Gastroesophageal sphincter (tissue), 4 donors: ENCODE measurements at regions not wholly inside any gene's neighbourhood (a gene's known extent, or its start where the extent isn't known, plus 50 kb on each side); places are given as distances from the start of the nearest gene placed in this dataset.

Experiments
- ATAC-seq: fragments of 150-250 bp; one replicate; pipeline ENCODE4 v1.9.1; 2016; ENCODE audit warnings: mild to moderate bottlenecking, moderate library complexity
- H3K27ac ChIP-seq, 4 donors: fragments of 200-600 bp; sonication (generic) in 3 of 4; 1 replicate in 3 of 4; 2 replicates in 1 of 4; pipeline ENCODE4 v1.5.1; 2016 to 2019
- H3K27me3 ChIP-seq: fragments of 200-600 bp; sonication (generic); one replicate; pipeline ENCODE4 v1.5.1; 2019
- H3K36me3 ChIP-seq, 2 donors: fragments of 200-600 bp; sonication (generic); one replicate each; pipeline ENCODE4 v1.5.1; 2019; ENCODE audit warnings: control low read depth in 1 of 2
- H3K4me1 ChIP-seq, 3 donors: fragments of 200-600 bp; sonication (generic); 1 replicate in 2 of 3; 2 replicates in 1 of 3; pipeline ENCODE4 v1.5.1; 2016 to 2019; ENCODE audit warnings: control low read depth in 2 of 3
- H3K4me3 ChIP-seq, 2 donors: fragments of 200-600 bp; sonication (generic); one replicate each; pipeline ENCODE4 v1.5.1; 2019; ENCODE audit warnings: mild to moderate bottlenecking in 1 of 2, moderate library complexity in 1 of 2
- H3K9me3 ChIP-seq, 3 donors: fragments of 200-600 bp; sonication (generic); one replicate each; pipeline ENCODE4 v1.5.1; 2017 to 2019; ENCODE audit warnings: control low read depth in 2 of 3
- EP300 ChIP-seq: sonication (generic); formaldehyde crosslinking; IDR thresholded peaks from one replicate; pipeline ENCODE4 v1.6.1; 2017; ENCODE audit warnings: antibody characterized with exemption, mild to moderate bottlenecking
- POLR2A ChIP-seq, 2 donors: fragments of 450-650 bp; IDR thresholded peaks; one replicate each; pipeline ENCODE4 v1.6.1; 2017; ENCODE audit warnings: antibody characterized with exemption in 2 of 2, mild to moderate bottlenecking in 2 of 2, moderate library complexity in 1 of 2
- POLR2AphosphoS5 ChIP-seq: sonication (generic); formaldehyde crosslinking; IDR thresholded peaks from one replicate; pipeline ENCODE4 v1.6.1; 2017; ENCODE audit warnings: antibody characterized with exemption
- WGBS, 2 donors: methylation state at CpG; one replicate each; pipeline ENCODE4 v1.1.5; 2018; ENCODE audit warnings: low coverage in 1 of 2; 5-methylcytosine and 5-hydroxymethylcytosine counted together
- TF ChIP-seq, protein P1 (sequence below), 4 experiments: fragments of 200-600 bp in 2 of 4; fragments of 450-650 bp in 2 of 4; sonication (generic) in 1 of 4; IDR thresholded peaks; one replicate each; pipeline ENCODE4 v1.5.1; 2017 to 2019; ENCODE audit warnings: antibody characterized with exemption in 4 of 4, mild to moderate bottlenecking in 2 of 4, moderate library complexity in 2 of 4

GRCh38 chr2:149662556-149662955 lies 75.0 kb upstream of the MMADHC start:
- Histone ChIP-seq H3K36me3 (no peaks in the 10 kb centered on the region), H3K9me3 (no peaks in the 10 kb centered on the region), H3K27ac (no peak overlapping the region), H3K4me3 (no peak overlapping the region), H3K4me1 (peaks cover 0 to 10% (median 5%) of the 10 kb centered on the region in 3 donors), H3K27me3 (no peaks in the 10 kb centered on the region)
- no peak for TF ChIP-seq POLR2AphosphoS5
- no peak for TF ChIP-seq POLR2A (IDR thresholded peaks at IDR 0.05)
- no peak for TF ChIP-seq EP300
- TF ChIP-seq, protein P1, sequence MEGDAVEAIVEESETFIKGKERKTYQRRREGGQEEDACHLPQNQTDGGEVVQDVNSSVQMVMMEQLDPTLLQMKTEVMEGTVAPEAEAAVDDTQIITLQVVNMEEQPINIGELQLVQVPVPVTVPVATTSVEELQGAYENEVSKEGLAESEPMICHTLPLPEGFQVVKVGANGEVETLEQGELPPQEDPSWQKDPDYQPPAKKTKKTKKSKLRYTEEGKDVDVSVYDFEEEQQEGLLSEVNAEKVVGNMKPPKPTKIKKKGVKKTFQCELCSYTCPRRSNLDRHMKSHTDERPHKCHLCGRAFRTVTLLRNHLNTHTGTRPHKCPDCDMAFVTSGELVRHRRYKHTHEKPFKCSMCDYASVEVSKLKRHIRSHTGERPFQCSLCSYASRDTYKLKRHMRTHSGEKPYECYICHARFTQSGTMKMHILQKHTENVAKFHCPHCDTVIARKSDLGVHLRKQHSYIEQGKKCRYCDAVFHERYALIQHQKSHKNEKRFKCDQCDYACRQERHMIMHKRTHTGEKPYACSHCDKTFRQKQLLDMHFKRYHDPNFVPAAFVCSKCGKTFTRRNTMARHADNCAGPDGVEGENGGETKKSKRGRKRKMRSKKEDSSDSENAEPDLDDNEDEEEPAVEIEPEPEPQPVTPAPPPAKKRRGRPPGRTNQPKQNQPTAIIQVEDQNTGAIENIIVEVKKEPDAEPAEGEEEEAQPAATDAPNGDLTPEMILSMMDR (IDR thresholded peaks at IDR 0.05) = no peak
- ATAC-seq = no peak

GRCh38 chr2:149661844-149662243 lies 74.3 kb upstream of the MMADHC start:
- Histone ChIP-seq H3K27me3 (no peaks in the 10 kb centered on the region), H3K9me3 (no peaks in the 10 kb centered on the region), H3K27ac (no peak overlapping the region), H3K4me1 (peaks cover 0 to 10% (median 5%) of the 10 kb centered on the region in 3 donors), H3K4me3 (no peak overlapping the region), H3K36me3 (no peaks in the 10 kb centered on the region)
- TF ChIP-seq POLR2AphosphoS5 (no peak), EP300 (no peak), POLR2A (IDR thresholded peaks at IDR 0.05) (no peak)
- TF ChIP-seq, protein P1 (IDR thresholded peaks at IDR 0.05) = no peak
- no peak for ATAC-seq
- 43% methylated on average over 1 of the region's 1 CpG; no CpG with 5 or more reads in 1 of the 2 donors for WGBS, 2 donors

- no peaks in the 10 kb centered on the region for H3K36me3 ChIP-seq
- no peak overlapping the region for H3K27ac ChIP-seq
- H3K9me3 ChIP-seq = no peaks in the 10 kb centered on the region
- no peaks in the 10 kb centered on the region for H3K27me3 ChIP-seq
- TF ChIP-seq EP300 (no peak), POLR2AphosphoS5 (no peak), POLR2A (IDR thresholded peaks at IDR 0.05) (no peak)
- TF ChIP-seq, protein P1 (IDR thresholded peaks at IDR 0.05) = no peak
- no peak overlapping the region for H3K4me3 ChIP-seq
- H3K4me1 ChIP-seq = peaks cover 0 to 10% (median 5%) of the 10 kb centered on the region in 3 donors
- ATAC-seq = no peak
Measured at GRCh38 chr2:149658553-149658952, 71.0 kb upstream of the MMADHC start.

DNA sequence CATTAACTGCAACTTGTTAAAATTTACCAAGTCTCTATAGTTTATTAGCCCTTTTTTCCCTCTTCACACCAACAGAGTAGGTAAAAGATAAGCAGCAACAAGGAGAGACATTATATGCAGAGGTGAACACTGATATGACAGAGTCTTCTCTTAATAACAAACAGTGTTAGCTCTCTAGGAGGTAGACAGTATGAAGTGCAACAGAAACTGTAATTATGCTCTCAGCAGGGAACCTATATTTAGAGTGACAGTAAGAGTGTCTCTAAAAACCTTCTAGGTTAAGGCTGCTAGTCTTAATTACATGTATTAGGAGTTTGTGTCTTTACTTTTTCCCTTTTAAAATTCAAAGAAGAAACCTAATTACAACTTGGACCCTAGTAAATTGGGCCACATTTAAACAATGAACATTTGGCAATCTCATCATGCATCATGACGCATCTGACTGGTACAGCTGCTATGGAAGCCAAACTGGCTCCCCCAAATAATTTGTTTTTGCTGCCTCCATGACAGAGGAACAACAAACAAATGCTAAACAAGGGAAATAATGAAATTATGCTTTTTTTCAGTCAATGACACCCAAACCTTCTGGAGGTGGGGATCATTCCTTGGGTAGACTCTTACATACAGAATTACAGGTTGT lies 69.9 kb upstream of the MMADHC start:
- Histone ChIP-seq H3K27me3 (no peaks in the 10 kb centered on the region), H3K9me3 (no peaks in the 10 kb centered on the region), H3K4me3 (no peak overlapping the region), H3K27ac (no peak overlapping the region), H3K4me1 (peaks cover 0 to 10% (median 5%) of the 10 kb centered on the region in 3 donors), H3K36me3 (no peaks in the 10 kb centered on the region)
- ATAC-seq = no peak
- TF ChIP-seq POLR2AphosphoS5 (no peak), POLR2A (IDR thresholded peaks at IDR 0.05) (no peak), EP300 (no peak)
- TF ChIP-seq, protein P1 (IDR thresholded peaks at IDR 0.05) = no peak
- WGBS, 2 donors = 100% methylated on average over 1 of the region's 1 CpG

DNA sequence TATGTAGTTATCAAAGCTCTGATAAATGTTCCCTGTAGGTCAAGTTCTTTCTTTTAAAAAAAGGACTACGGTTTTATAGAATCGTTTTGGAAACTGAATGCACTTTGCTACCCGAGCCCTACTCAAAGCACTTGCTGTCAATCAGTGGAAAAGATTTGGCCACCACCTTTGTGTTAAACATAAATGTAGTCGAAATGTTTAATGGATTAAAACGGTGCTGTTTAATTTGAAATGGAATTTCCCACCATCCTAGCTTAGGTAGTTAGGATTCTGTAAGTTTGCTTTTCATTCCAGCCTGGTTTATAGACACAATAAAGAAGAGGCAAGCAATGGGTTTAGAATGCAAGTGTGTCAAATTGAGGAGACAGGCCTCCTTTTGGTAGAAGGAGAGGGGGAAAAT lies 69.4 kb upstream of the MMADHC start:
- Histone ChIP-seq H3K9me3 (no peaks in the 10 kb centered on the region), H3K27me3 (no peaks in the 10 kb centered on the region), H3K27ac (no peak overlapping the region), H3K4me3 (no peak overlapping the region), H3K36me3 (no peaks in the 10 kb centered on the region), H3K4me1 (peaks cover 0 to 6% (median 4%) of the 10 kb centered on the region in 3 donors)
- no peak for ATAC-seq
- TF ChIP-seq POLR2AphosphoS5 (no peak), POLR2A (IDR thresholded peaks at IDR 0.05) (no peak), EP300 (no peak)
- TF ChIP-seq, protein P1 (IDR thresholded peaks at IDR 0.05) = no peak
- 77 to 86% methylated on average over 5 of the region's 5 CpGs for WGBS, 2 donors
